ENCODE measurements at regions not wholly inside any gene's neighbourhood (a gene's known extent, or its start where the extent isn't known, plus 50 kb on each side); places are given as distances from the start of the nearest gene placed in this dataset.
"Not testable (repeated sequence)": the region's sequence is repeated elsewhere in the genome, so short reads cannot be mapped to it uniquely, and the experiment has no call there.

GRCh38 chr2:234181121-234181520 lies 130.6 kb downstream of the SPP2 start:
- DNase-seq = no peak

- DNase-seq = no peak
Measured at GRCh38 chr2:234179031-234179363, 128.5 kb downstream of the SPP2 start.

GRCh38 chr2:234178330-234179030 lies 128.0 kb downstream of the SPP2 start:
- peak; percentile 8 for DNase-seq

- DNase-seq = no peak
Measured at GRCh38 chr2:234175649-234176048, 125.1 kb downstream of the SPP2 start.

GRCh38 chr2:234174742-234175141 lies 124.2 kb downstream of the SPP2 start:
- DNase-seq = no peak

- DNase-seq = no peak
Measured at GRCh38 chr2:234172532-234172931, 122.0 kb downstream of the SPP2 start.

GRCh38 chr2:234172066-234172465 lies 121.6 kb downstream of the SPP2 start:
- no peak for DNase-seq

GRCh38 chr2:234171666-234172065 lies 121.2 kb downstream of the SPP2 start:
- no peak for DNase-seq

- no peak for DNase-seq
Measured at GRCh38 chr2:234169674-234170073, 119.2 kb downstream of the SPP2 start.

- peak; percentile 83 for DNase-seq
Measured at GRCh38 chr2:234168605-234169570, 118.4 kb downstream of the SPP2 start.

GRCh38 chr2:234166531-234166930 lies 116.0 kb downstream of the SPP2 start:
- DNase-seq = no peak

GRCh38 chr2:234165421-234165820 lies 114.9 kb downstream of the SPP2 start:
- peak; percentile 13 for DNase-seq

GRCh38 chr2:234164493-234165413 lies 114.3 kb downstream of the SPP2 start:
- no peak for DNase-seq

GRCh38 chr2:234163510-234164045 lies 113.1 kb downstream of the SPP2 start:
- DNase-seq = no peak

- DNase-seq = no peak
Measured at GRCh38 chr2:234162861-234163260, 112.4 kb downstream of the SPP2 start.

GRCh38 chr2:234161932-234162331 lies 111.4 kb downstream of the SPP2 start:
- no peak for DNase-seq

- DNase-seq = peak; percentile 39
Measured at GRCh38 chr2:234158812-234159211, 108.3 kb downstream of the SPP2 start.

- no peak for DNase-seq
Measured at GRCh38 chr2:234157817-234158588, 107.5 kb downstream of the SPP2 start.

- DNase-seq = no peak
Measured at GRCh38 chr2:234156326-234156725, 105.8 kb downstream of the SPP2 start.

- not testable (repeated sequence) for DNase-seq
Measured at GRCh38 chr2:234152835-234153234, 102.3 kb downstream of the SPP2 start.

- DNase-seq = no peak
Measured at GRCh38 chr2:234147335-234147861, 96.9 kb downstream of the SPP2 start.
